GM12891 (cell line): ENCODE measurements at regions not wholly inside any gene's neighbourhood (a gene's known extent, or its start where the extent isn't known, plus 50 kb on each side); places are given as distances from the start of the nearest gene placed in this dataset.

Experiments
- POLR2A ChIP-seq: IDR thresholded peaks from 2 replicates; pipeline ENCODE4 v1.6.1; 2011; ENCODE audit warnings: low read depth, low read length, control low read depth
- POLR2AphosphoS5 ChIP-seq: IDR thresholded peaks from 2 replicates; pipeline ENCODE4 v1.6.1; 2011; ENCODE audit warnings: low read depth, low read length, control low read depth
- POU2F2 ChIP-seq: IDR thresholded peaks from 2 replicates; pipeline ENCODE4 v1.6.1; 2011; ENCODE audit warnings: low read depth, mild to moderate bottlenecking, control low read depth, low read length, moderate library complexity
- SPI1 ChIP-seq: IDR thresholded peaks from 2 replicates; pipeline ENCODE4 v1.6.1; 2011; ENCODE audit warnings: low read depth, low read length, control low read depth
- TAF1 ChIP-seq: IDR thresholded peaks from 2 replicates; pipeline ENCODE4 v1.6.1; 2011; ENCODE audit warnings: low read depth, low read length, control low read depth

- TF ChIP-seq POLR2AphosphoS5 (no peak), TAF1 (no peak), POLR2A (no peak), POU2F2 (no peak), SPI1 (no peak)
Observed at GRCh38 chr1:188355847-188356246, 1527.1 kb downstream of the PLA2G4A start.
